PC-9 (cell line): ENCODE measurements at regions not wholly inside any gene's neighbourhood (a gene's known extent, or its start where the extent isn't known, plus 50 kb on each side); places are given as distances from the start of the nearest gene placed in this dataset.

Experiments
- EZH2 ChIP-seq: fragments of 200-600 bp; sonication (generic); IDR thresholded peaks from 2 replicates; pipeline ENCODE4 v1.8.0; 2017; ENCODE audit warnings: antibody characterized with exemption, low read depth
- TF ChIP-seq, protein P1 (sequence below): fragments of 200-600 bp; sonication (generic); conservative IDR thresholded peaks from 2 replicates; pipeline ENCODE4 v1.6.1; 2017; ENCODE audit warnings: mixed run types, antibody characterized with exemption, mild to moderate bottlenecking, moderate library complexity

DNA sequence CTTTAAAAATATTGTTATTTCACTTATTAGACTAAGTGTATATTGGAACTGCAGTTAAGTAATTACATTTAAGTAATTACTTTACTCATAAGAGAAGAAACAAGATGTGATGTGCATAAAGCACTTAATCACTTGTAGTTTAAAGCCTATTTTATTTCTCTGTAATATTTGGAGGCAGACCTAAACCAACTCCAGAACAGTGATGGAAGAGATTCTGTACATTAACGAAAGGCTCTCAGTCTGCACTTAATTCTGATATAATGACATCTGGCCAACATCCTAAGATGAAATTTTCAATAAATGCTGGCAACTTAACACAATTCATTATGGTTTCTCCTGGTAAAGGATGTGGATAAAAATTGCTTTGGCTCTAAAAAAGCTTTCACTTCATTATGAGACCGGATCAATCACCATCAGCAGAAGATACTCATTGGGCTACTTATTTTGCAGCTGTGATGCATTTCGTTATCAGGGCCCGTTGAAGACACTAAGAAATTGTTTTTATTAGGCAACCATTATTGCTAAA is 342.6 kb downstream of the C4orf33 start:
- TF ChIP-seq, protein P1, sequence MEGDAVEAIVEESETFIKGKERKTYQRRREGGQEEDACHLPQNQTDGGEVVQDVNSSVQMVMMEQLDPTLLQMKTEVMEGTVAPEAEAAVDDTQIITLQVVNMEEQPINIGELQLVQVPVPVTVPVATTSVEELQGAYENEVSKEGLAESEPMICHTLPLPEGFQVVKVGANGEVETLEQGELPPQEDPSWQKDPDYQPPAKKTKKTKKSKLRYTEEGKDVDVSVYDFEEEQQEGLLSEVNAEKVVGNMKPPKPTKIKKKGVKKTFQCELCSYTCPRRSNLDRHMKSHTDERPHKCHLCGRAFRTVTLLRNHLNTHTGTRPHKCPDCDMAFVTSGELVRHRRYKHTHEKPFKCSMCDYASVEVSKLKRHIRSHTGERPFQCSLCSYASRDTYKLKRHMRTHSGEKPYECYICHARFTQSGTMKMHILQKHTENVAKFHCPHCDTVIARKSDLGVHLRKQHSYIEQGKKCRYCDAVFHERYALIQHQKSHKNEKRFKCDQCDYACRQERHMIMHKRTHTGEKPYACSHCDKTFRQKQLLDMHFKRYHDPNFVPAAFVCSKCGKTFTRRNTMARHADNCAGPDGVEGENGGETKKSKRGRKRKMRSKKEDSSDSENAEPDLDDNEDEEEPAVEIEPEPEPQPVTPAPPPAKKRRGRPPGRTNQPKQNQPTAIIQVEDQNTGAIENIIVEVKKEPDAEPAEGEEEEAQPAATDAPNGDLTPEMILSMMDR: no peak
- no peak for TF ChIP-seq EZH2
